Activated CD4-positive, alpha-beta memory T cell treated with anti-CD3 and anti-CD28 coated beads, Interleukin-2, amount 10 ng/mL, durations not matched to agents 7 days and 5 days (primary cell): ENCODE measurements at regions not wholly inside any gene's neighbourhood (a gene's known extent, or its start where the extent isn't known, plus 50 kb on each side); places are given as distances from the start of the nearest gene placed in this dataset.
"Not testable (repeated sequence)": the region's sequence is repeated elsewhere in the genome, so short reads cannot be mapped to it uniquely, and the experiment has no call there.

ENCODE experiments used
- CTCF ChIA-PET: fragments of 350-600 bp; sonication (Branson Sonifier 250); formaldehyde crosslinking; loops from one replicate; lab custom pipeline; 2021; ENCODE audit warnings: antibody characterized with exemption, inconsistent platforms; lab: Charles Lee
- POLR2A ChIA-PET: fragments of 350-600 bp; sonication (Branson Sonifier 250); formaldehyde crosslinking; loops from one replicate; lab custom pipeline; 2021; ENCODE audit warnings: antibody characterized with exemption; lab: Charles Lee
- DNase-seq: peaks from one replicate; pipeline ENCODE4 v3.0.0-alpha.2; 2020
- H3K27ac Mint-ChIP-seq: one replicate; pipeline ENCODE4 v1.8.0; 2021; ENCODE audit warnings: mild to moderate bottlenecking, mixed read lengths
- H3K27me3 Mint-ChIP-seq: one replicate; pipeline ENCODE4 v1.8.0; 2021; ENCODE audit warnings: mixed read lengths
- H3K36me3 Mint-ChIP-seq: one replicate; pipeline ENCODE4 v1.8.0; 2021; ENCODE audit warnings: low read depth, mixed read lengths
- H3K4me1 Mint-ChIP-seq: one replicate; pipeline ENCODE4 v1.8.0; 2021; ENCODE audit warnings: mixed read lengths
- H3K4me3 Mint-ChIP-seq: one replicate; pipeline ENCODE4 v1.8.0; 2021; ENCODE audit warnings: mild to moderate bottlenecking, mixed read lengths
- H3K9me3 Mint-ChIP-seq: one replicate; pipeline ENCODE4 v1.8.0; 2021; ENCODE audit warnings: mixed read lengths

DNA sequence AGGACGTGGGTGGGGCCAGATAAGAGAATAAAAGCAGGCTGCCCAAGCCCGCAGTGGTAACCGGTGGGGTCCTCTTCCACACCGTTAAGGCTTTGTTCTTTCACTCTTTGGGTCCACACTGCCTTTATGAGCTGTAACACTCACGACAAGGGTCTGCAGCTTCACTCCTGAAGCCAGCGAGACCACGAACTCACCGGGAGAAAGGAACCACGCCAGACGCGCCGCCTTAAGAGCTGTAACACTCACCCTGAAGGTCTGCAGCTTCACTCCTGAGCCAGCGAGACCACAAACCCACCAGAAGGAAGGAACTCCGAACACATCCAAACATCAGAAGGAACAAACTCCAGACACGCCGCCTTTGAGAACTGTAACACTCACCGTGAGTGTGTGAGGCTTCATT is 203.9 kb upstream of the HNRNPA3 start:
- H3K27me3 Mint-ChIP-seq, result peaks cover 24% of the 10 kb centered on the region
- H3K27ac Mint-ChIP-seq, POLR2A ChIA-PET, H3K4me1 Mint-ChIP-seq, H3K4me3 Mint-ChIP-seq, DNase-seq, H3K9me3 Mint-ChIP-seq, H3K36me3 Mint-ChIP-seq: not testable (repeated sequence)
- CTCF ChIA-PET, result interaction anchor here (0.8 kb wide), 1 partner anchor 140 kb away, joined by 3 read pairs; no protein-coding TSS in a partner anchor

DNA sequence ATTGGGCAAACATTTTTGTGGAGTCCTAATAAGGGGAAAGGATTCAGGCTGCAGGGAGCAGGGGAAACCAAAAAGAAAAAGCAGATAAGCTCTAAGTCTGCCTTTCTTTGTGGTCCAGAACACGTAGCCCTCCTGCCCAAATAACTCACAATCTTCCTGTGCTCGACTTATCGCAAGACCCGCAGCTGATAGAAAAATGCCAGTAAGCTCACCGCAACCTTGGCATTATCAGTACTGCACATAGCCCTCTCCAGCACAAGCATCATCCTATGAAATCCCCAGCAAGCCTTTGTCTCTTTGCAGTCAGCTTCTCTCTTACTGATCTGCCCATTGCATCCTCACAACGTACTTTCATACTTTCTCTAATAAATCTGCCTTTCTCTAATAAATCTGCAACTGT is 202.4 kb upstream of the HNRNPA3 start:
- CTCF ChIA-PET, result no interaction called here

DNA sequence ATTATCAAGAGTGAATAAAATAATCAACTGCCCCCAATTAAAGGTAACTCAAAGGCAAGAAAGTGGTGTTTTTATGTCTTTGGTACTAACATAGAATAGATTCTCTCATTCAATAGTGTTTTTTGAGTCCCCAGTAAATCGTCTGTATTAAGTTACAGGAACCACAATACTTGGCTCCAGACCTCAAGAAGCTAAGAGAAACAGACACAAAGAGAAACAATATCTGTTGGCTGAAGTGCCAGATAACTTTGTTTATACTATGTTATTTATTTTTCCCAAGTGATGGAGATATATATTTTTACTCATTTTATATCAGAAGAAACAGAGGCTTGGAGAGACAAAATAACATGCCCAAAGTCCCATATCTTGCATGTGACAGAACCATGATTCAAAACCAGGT is 201.7 kb upstream of the HNRNPA3 start:
- CTCF ChIA-PET, result interaction anchor here (1.0 kb wide), 1 partner anchor 22 kb away, joined by 3 read pairs; no protein-coding TSS in a partner anchor
- Mint-ChIP-seq H3K36me3 (no peaks in the 10 kb centered on the region), H3K4me3 (no peak overlapping the region), H3K9me3 (peaks cover 2% of the 10 kb centered on the region), H3K4me1 (no peaks in the 10 kb centered on the region), H3K27me3 (peaks cover 24% of the 10 kb centered on the region), H3K27ac (no peak overlapping the region)
- POLR2A ChIA-PET, result no interaction called here
- DNase-seq, result no peak

More for the DNA sequence above, 202.4 kb upstream of the HNRNPA3 start:
- no peak overlapping the region for H3K27ac Mint-ChIP-seq
- POLR2A ChIA-PET, result no interaction called here
- H3K36me3 Mint-ChIP-seq, result no peaks in the 10 kb centered on the region
- H3K4me3 Mint-ChIP-seq, result no peak overlapping the region
- DNase-seq, result no peak
- peaks cover 24% of the 10 kb centered on the region for H3K27me3 Mint-ChIP-seq
- H3K9me3 Mint-ChIP-seq, result peaks cover 2% of the 10 kb centered on the region
- no peaks in the 10 kb centered on the region for H3K4me1 Mint-ChIP-seq

DNA sequence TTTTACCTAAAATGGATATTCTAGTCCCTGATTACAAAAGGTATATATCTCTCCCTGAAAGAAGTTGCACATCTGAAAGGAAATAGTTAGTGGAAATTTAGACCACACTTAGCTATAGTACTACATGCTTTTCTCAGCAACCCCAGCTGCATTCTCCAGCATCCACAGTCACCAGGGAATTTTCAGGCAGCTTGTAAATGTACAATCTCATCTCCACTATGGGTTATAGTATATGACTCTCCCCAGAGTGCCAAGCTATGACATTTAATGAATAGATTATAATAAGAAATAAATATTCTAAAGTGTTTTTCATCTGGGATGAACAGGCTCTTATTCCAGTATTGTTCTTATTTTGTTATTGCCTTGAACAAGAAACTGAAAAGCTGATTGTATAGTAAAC is 197.6 kb upstream of the HNRNPA3 start:
- ChIA-PET CTCF (interaction anchor here (0.6 kb wide), 1 partner anchor 343 kb away, joined by 3 read pairs; no protein-coding TSS in a partner anchor), POLR2A (interaction anchor here (0.6 kb wide), 1 partner anchor 201 kb away, joined by 5 read pairs; no protein-coding TSS in a partner anchor)
- DNase-seq, result no peak
- peaks cover 21% of the 10 kb centered on the region for H3K27me3 Mint-ChIP-seq
- H3K4me1 Mint-ChIP-seq, result no peaks in the 10 kb centered on the region
- no peaks in the 10 kb centered on the region for H3K36me3 Mint-ChIP-seq
- no peak overlapping the region for H3K27ac Mint-ChIP-seq
- no peaks in the 10 kb centered on the region for H3K9me3 Mint-ChIP-seq
- H3K4me3 Mint-ChIP-seq, result no peak overlapping the region

DNA sequence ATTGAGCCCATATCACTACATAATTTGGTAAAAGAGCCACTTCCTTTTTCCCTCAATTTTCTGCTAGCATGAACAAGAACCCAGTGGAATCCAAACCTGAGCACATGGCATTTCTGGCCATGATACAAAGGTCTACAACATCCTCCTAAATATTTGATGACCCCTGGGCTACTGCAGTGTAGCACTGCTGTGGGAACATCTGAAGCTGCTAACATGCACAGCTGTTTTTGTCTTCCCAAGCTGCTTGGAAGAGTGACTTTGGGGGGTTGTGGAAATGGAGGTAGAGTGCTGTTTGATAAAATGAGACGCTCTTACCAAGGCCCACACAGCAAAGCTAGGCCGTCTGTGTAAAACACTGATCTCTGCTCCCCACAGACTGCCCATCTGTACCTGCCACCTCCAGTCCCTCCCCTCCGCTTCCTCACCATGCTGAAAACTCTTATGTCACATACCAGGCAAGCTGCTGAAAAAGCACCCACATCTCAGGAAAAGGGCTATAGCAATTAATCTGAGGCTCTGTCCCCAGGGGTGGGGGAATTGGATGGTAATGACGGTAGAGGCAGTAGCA is 197.2 kb upstream of the HNRNPA3 start:
- Mint-ChIP-seq H3K27ac (no peak overlapping the region), H3K9me3 (no peaks in the 10 kb centered on the region), H3K4me1 (no peaks in the 10 kb centered on the region), H3K4me3 (no peak overlapping the region), H3K27me3 (peaks cover 16% of the 10 kb centered on the region), H3K36me3 (no peaks in the 10 kb centered on the region)
- CTCF ChIA-PET, result no interaction called here
- no peak for DNase-seq
- POLR2A ChIA-PET, result no interaction called here

DNA sequence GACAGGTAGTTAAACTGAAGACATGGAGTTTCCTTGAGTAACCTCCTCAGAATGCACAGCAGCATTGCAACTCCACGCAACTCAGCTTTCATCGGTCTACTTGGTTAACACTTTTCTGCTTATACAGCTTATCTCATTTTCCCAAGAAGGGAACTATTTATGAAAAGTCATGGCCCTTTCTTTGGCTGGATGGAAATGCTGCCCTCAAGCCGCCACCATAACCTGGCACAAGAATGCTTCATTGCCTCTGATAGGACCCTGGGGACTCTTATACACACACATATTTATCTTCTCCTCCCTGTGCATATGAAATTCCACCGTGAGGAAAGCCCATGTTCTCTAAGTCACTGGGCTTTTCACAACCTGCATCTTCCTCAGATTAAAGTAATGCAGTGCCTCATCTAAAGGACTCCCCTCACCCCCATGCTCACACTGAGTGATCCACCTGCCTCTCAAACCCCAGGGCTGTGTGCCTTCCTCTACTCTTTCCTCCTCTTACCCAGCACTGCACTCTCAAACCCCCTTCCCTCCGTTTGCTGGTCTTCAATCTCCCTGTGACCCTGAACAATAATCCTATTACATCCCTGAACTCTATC is 192.0 kb upstream of the HNRNPA3 start:
- no peaks in the 10 kb centered on the region for H3K4me1 Mint-ChIP-seq
- peaks cover 12% of the 10 kb centered on the region for H3K27me3 Mint-ChIP-seq
- ChIA-PET CTCF (interaction anchor here (1.8 kb wide), 1 partner anchor 127 kb away, joined by 3 read pairs; no protein-coding TSS in a partner anchor), POLR2A (no interaction called here)
- H3K27ac Mint-ChIP-seq, result no peak overlapping the region
- no peaks in the 10 kb centered on the region for H3K9me3 Mint-ChIP-seq
- no peak overlapping the region for H3K4me3 Mint-ChIP-seq
- no peak for DNase-seq
- no peaks in the 10 kb centered on the region for H3K36me3 Mint-ChIP-seq

DNA sequence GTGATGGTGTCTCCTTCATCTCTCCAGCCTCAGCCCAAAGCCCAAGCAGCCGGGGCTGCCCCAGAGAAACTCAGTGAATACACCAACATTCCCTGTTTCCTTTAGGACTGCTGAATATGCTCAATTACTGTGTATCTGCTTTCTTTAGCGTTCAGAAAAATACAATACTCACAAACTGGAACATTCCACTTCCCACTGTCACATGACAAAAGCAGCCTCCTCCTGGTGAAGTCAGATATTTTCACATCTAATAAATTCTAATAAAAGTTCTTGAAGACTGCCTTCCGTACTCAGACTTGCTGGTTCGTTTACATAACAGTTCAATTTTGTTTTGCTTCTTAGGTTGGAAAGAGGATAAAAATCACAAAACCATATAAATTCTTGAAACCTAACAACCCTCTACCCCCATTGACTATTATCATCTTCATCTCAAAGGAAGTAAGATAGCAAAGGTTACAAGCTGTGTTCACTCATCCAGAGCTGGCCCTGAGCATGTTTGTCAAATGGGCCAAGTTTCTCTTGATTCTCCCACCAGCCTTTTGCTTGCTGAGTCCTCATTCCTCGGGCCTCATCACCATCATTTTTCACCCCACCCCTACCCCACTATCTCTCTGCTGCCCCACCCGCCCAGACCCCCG is 190.8 kb upstream of the HNRNPA3 start:
- CTCF ChIA-PET, result interaction anchor here (1.8 kb wide), 1 partner anchor 126 kb away, joined by 3 read pairs; no protein-coding TSS in a partner anchor
- Mint-ChIP-seq H3K9me3 (no peaks in the 10 kb centered on the region), H3K27me3 (peaks cover 17% of the 10 kb centered on the region), H3K36me3 (no peaks in the 10 kb centered on the region), H3K4me1 (no peaks in the 10 kb centered on the region), H3K27ac (no peak overlapping the region), H3K4me3 (no peak overlapping the region)
- no peak for DNase-seq
- POLR2A ChIA-PET, result no interaction called here

DNA sequence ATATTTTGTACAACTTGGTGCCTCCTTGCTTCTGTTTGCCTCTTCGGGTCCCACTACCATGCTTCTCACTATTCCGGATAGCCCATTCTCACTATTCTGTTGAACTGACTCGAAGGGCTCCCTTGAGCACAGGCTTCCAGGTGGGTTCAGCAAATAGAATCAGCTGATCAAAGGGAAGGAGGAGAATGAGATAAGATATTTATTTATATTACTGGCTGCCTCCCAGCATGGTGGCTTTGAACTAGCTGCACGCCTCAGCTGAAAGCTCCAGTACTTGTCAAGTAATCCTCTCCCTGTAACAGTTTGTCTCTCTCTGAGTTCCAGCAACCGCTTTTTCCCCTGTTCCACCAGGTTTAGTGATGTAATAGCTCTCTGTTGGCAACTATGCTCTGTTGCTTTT is 187.8 kb upstream of the HNRNPA3 start:
- H3K4me3 Mint-ChIP-seq, result no peak overlapping the region
- no peak for DNase-seq
- H3K27ac Mint-ChIP-seq, result no peak overlapping the region
- peaks cover 21% of the 10 kb centered on the region for H3K27me3 Mint-ChIP-seq
- no peaks in the 10 kb centered on the region for H3K4me1 Mint-ChIP-seq
- ChIA-PET CTCF (no interaction called here), POLR2A (no interaction called here)
- H3K36me3 Mint-ChIP-seq, result no peaks in the 10 kb centered on the region
- no peaks in the 10 kb centered on the region for H3K9me3 Mint-ChIP-seq

DNA sequence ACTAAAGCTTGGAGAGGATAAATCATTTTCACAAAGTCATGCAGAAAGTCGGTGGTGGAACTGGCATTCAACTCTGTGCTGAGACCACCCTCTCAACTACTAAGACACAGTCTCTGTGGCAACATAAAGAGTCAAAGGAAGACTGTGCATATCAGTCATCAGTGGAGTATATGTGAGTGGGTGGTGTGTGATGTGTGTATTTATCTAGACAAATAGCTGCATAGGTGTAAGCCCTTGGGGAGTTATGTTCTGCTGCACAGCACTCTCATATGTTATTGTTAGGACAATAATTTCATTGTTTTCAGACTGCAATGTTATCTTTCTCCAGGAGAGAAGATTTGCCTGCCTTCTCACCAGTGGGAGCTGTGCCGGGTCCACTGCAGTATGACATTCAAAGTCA is 186.3 kb upstream of the HNRNPA3 start:
- peaks cover 19% of the 10 kb centered on the region for H3K27me3 Mint-ChIP-seq
- H3K4me3 Mint-ChIP-seq, result no peak overlapping the region
- no peak overlapping the region for H3K27ac Mint-ChIP-seq
- no peaks in the 10 kb centered on the region for H3K9me3 Mint-ChIP-seq
- H3K4me1 Mint-ChIP-seq, result no peaks in the 10 kb centered on the region
- ChIA-PET CTCF (no interaction called here), POLR2A (no interaction called here)
- H3K36me3 Mint-ChIP-seq, result no peaks in the 10 kb centered on the region
- DNase-seq, result no peak

DNA sequence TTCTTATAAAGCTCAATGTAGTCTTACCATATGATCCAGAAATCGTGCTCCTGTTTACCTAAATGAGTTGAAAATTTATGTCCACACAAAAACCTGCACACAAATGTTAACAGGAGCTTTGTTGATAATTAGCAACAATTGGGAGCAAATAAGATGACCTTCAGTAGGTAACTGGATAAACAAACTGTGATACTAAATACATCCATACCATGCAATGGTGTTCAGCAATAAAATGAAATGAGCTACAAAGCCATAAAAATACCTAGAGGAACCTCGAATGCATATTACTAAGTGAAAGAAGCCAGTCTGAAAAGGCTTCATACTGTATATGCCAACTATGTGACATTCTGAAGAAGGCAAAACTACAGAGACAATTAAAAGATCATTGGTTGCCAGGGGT is 185.6 kb upstream of the HNRNPA3 start:
- ChIA-PET POLR2A (no interaction called here), CTCF (no interaction called here)
- Mint-ChIP-seq H3K27me3 (peaks cover 19% of the 10 kb centered on the region), H3K4me1 (no peaks in the 10 kb centered on the region), H3K36me3 (no peaks in the 10 kb centered on the region), H3K27ac (no peak overlapping the region), H3K4me3 (no peak overlapping the region), H3K9me3 (no peaks in the 10 kb centered on the region)
- no peak for DNase-seq

DNA sequence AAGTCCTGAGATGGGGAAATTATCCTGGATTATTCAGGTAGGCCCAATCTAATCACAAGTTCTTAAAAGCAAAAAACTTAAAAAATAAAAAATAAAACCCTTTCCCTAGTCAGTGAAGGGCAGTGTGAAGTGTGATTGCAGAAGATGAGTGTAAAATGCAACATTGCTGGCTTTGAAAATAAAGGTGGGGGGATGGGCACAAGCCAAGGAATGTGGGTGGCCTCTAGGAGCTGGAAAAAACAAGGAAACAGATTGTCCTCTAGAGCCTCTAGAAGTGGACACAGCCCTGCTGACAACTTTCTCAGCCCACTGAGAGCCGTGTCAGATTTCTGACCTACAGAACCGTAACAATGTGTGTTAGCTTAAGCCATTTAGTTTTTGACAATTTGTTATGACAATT is 184.3 kb upstream of the HNRNPA3 start:
- DNase-seq, result no peak
- Mint-ChIP-seq H3K27ac (no peak overlapping the region), H3K4me3 (no peak overlapping the region), H3K4me1 (no peaks in the 10 kb centered on the region), H3K9me3 (no peaks in the 10 kb centered on the region), H3K27me3 (peaks cover 24% of the 10 kb centered on the region), H3K36me3 (no peaks in the 10 kb centered on the region)
- ChIA-PET POLR2A (no interaction called here), CTCF (no interaction called here)

DNA sequence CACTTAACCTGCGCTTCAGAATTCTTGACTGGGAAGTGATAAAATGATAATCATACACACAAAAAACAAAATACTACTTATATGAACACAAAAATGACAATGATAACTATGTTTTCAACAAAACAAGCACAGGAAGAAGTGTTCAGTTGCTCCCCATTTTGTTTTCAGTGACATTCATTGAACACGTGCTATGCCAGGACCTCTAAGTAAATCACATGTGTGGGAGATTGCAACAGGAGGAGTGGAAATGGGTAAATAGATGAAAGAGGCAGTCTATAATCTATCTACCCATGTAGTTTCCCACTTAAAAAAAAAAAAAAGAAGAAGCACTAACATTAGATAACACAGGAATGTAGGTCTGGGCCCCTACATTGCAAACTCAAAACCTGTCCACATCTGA is 183.5 kb upstream of the HNRNPA3 start:
- H3K27ac Mint-ChIP-seq, result no peak overlapping the region
- ChIA-PET POLR2A (no interaction called here), CTCF (no interaction called here)
- no peak overlapping the region for H3K4me3 Mint-ChIP-seq
- H3K4me1 Mint-ChIP-seq, result no peaks in the 10 kb centered on the region
- peaks cover 28% of the 10 kb centered on the region for H3K27me3 Mint-ChIP-seq
- no peaks in the 10 kb centered on the region for H3K36me3 Mint-ChIP-seq
- no peaks in the 10 kb centered on the region for H3K9me3 Mint-ChIP-seq
- DNase-seq, result no peak

DNA sequence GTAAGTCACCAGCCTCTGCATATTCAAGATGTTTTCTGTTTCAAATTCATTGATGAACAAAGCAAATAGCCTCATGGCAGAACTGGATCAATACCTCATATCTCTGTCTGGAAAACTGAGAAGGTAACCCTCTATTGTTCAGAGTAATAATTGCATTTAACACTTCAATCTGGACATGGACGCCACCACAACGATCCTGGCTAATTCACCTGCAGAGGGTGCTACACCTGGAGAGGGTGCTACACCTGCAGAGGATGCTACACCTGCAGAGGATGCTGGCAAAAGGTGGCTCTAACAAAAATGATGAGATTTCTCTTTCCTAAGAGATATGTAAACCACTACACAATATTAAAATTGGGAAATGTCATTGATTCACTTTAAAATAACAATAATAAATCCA is 183.1 kb upstream of the HNRNPA3 start:
- Mint-ChIP-seq H3K36me3 (no peaks in the 10 kb centered on the region), H3K4me3 (no peak overlapping the region), H3K27me3 (peaks cover 29% of the 10 kb centered on the region), H3K9me3 (no peaks in the 10 kb centered on the region), H3K27ac (no peak overlapping the region), H3K4me1 (no peaks in the 10 kb centered on the region)
- ChIA-PET CTCF (no interaction called here), POLR2A (no interaction called here)
- no peak for DNase-seq
